ENCODE measurements at regions not wholly inside any gene's neighbourhood (a gene's known extent, or its start where the extent isn't known, plus 50 kb on each side); places are given as distances from the start of the nearest gene placed in this dataset.

DNA sequence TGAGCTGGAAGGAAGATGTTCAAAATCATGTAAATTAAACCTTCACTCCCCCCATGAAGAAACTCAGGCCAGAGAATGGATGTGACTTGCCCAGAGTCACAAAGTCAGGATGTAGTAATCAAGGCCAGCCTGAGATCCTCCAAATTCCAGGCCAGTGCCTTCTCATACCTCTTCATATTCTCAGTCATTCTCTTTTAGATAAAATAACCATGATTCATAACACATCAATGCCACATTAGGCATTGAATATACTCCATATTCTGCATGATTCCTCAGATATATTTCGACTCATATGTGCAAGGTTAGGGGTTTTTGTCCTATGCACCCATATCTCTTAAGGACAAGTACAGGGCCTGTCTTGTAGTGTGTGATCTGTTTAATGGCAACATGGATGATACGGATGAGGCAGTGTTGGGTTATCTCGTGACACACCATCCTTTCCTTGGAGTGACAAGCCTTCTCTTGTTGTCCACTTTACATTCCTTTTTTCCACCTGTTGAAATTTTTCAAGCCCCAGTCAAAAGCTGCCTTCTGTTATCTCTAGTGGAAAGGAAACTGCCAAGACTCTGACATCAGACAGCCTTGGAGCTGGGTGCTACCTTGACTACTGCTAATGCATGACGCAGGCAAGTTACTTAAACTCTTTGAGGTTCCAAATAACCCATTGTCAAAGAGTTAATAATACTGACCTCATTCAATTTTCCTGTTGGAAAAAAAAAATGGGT lies 227.5 kb upstream of the NR4A3 start (continued):
- TF ChIP-seq, protein P1, sequence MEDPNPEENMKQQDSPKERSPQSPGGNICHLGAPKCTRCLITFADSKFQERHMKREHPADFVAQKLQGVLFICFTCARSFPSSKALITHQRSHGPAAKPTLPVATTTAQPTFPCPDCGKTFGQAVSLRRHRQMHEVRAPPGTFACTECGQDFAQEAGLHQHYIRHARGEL (CRISPR knock-in tag; IDR thresholded peaks at IDR 0.05), result no peak
- TF ChIP-seq ZNF780A (CRISPR knock-in tag; IDR thresholded peaks at IDR 0.05) (no peak), MBNL3 (CRISPR knock-in tag; conservative IDR thresholded peaks at IDR 0.05) (no peak), DNMT3B (CRISPR knock-in tag; conservative IDR thresholded peaks at IDR 0.05) (no peak), ZSCAN12 (CRISPR knock-in tag; IDR thresholded peaks at IDR 0.05) (no peak), GATAD1 (CRISPR knock-in tag; IDR thresholded peaks at IDR 0.05) (no peak)
- TF ChIP-seq, protein P2, sequence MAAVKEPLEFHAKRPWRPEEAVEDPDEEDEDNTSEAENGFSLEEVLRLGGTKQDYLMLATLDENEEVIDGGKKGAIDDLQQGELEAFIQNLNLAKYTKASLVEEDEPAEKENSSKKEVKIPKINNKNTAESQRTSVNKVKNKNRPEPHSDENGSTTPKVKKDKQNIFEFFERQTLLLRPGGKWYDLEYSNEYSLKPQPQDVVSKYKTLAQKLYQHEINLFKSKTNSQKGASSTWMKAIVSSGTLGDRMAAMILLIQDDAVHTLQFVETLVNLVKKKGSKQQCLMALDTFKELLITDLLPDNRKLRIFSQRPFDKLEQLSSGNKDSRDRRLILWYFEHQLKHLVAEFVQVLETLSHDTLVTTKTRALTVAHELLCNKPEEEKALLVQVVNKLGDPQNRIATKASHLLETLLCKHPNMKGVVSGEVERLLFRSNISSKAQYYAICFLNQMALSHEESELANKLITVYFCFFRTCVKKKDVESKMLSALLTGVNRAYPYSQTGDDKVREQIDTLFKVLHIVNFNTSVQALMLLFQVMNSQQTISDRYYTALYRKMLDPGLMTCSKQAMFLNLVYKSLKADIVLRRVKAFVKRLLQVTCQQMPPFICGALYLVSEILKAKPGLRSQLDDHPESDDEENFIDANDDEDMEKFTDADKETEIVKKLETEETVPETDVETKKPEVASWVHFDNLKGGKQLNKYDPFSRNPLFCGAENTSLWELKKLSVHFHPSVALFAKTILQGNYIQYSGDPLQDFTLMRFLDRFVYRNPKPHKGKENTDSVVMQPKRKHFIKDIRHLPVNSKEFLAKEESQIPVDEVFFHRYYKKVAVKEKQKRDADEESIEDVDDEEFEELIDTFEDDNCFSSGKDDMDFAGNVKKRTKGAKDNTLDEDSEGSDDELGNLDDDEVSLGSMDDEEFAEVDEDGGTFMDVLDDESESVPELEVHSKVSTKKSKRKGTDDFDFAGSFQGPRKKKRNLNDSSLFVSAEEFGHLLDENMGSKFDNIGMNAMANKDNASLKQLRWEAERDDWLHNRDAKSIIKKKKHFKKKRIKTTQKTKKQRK (IDR thresholded peaks at IDR 0.05; ENCODE audit: low read length), result no peak
- TF ChIP-seq, protein P3, sequence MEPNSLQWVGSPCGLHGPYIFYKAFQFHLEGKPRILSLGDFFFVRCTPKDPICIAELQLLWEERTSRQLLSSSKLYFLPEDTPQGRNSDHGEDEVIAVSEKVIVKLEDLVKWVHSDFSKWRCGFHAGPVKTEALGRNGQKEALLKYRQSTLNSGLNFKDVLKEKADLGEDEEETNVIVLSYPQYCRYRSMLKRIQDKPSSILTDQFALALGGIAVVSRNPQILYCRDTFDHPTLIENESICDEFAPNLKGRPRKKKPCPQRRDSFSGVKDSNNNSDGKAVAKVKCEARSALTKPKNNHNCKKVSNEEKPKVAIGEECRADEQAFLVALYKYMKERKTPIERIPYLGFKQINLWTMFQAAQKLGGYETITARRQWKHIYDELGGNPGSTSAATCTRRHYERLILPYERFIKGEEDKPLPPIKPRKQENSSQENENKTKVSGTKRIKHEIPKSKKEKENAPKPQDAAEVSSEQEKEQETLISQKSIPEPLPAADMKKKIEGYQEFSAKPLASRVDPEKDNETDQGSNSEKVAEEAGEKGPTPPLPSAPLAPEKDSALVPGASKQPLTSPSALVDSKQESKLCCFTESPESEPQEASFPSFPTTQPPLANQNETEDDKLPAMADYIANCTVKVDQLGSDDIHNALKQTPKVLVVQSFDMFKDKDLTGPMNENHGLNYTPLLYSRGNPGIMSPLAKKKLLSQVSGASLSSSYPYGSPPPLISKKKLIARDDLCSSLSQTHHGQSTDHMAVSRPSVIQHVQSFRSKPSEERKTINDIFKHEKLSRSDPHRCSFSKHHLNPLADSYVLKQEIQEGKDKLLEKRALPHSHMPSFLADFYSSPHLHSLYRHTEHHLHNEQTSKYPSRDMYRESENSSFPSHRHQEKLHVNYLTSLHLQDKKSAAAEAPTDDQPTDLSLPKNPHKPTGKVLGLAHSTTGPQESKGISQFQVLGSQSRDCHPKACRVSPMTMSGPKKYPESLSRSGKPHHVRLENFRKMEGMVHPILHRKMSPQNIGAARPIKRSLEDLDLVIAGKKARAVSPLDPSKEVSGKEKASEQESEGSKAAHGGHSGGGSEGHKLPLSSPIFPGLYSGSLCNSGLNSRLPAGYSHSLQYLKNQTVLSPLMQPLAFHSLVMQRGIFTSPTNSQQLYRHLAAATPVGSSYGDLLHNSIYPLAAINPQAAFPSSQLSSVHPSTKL (CRISPR knock-in tag; IDR thresholded peaks at IDR 0.05), result no peak
